Vagina (tissue), 2 donors: ENCODE measurements at regions not wholly inside any gene's neighbourhood (a gene's known extent, or its start where the extent isn't known, plus 50 kb on each side); places are given as distances from the start of the nearest gene placed in this dataset.

Experiments
- CTCF ChIP-seq, 3 experiments: fragments of 450-650 bp in 2 of 3; fragments of 200-600 bp in 1 of 3; sonication (generic) in 1 of 3; IDR thresholded peaks; one replicate each; pipeline ENCODE4 v1.5.1; 2017 to 2019; ENCODE audit warnings: antibody characterized with exemption in 3 of 3, mild to moderate bottlenecking in 2 of 3, moderate library complexity in 2 of 3
- POLR2A ChIP-seq, 2 donors: fragments of 450-650 bp; IDR thresholded peaks; one replicate each; pipeline ENCODE4 v1.6.1; 2017; ENCODE audit warnings: antibody characterized with exemption in 2 of 2, mild to moderate bottlenecking in 2 of 2, moderate library complexity in 2 of 2
- POLR2AphosphoS5 ChIP-seq, 2 donors: sonication (generic); formaldehyde crosslinking; IDR thresholded peaks; one replicate each; pipeline ENCODE4 v1.9.0; 2017; ENCODE audit warnings: antibody characterized with exemption in 2 of 2, mild to moderate bottlenecking in 2 of 2, low read depth in 1 of 2; ENCODE audit not compliant: insufficient read depth in 1 of 2

- no peak for TF ChIP-seq CTCF (IDR thresholded peaks at IDR 0.05)
- no peak for TF ChIP-seq POLR2A (IDR thresholded peaks at IDR 0.05)
- TF ChIP-seq POLR2AphosphoS5 (IDR thresholded peaks at IDR 0.05; ENCODE audit: insufficient read depth in 1 of 2, low read depth in 1 of 2) = no peak
Observed at GRCh38 chr17:56098746-56099145, 54.5 kb upstream of the ANKFN1 start.
